GM18861 (cell line): ENCODE measurements at regions not wholly inside any gene's neighbourhood (a gene's known extent, or its start where the extent isn't known, plus 50 kb on each side); places are given as distances from the start of the nearest gene placed in this dataset.
"Not testable (repeated sequence)": the region's sequence is repeated elsewhere in the genome, so short reads cannot be mapped to it uniquely, and the experiment has no call there.

Experiments used
- ATAC-seq: cut with Tn5 transposase; IDR thresholded peaks from one replicate; pipeline ENCODE4 v1.9.1; 2021; ENCODE audit not compliant: unreplicated experiment

DNA sequence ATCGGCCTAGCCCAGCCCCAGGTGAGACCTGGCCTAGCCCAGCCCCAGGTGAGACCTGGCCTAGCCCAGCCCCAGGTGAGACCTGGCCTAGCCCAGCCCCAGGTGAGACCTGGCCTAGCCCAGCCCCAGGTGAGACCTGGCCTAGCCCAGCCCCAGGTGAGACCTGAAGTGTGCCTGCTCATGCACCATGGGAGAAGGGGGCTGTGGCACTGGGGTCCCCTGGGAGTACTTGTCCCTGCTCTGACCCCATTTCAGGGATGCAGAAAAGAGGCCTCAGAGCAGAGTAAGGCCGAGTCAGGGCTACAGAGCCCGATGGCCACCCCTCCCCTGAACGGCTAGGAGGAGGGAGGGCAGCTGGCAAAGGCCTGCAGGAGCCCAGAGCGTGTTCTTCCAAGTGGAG is 129.6 kb downstream of the CRYBB2 start:
- not testable (repeated sequence) for ATAC-seq

DNA sequence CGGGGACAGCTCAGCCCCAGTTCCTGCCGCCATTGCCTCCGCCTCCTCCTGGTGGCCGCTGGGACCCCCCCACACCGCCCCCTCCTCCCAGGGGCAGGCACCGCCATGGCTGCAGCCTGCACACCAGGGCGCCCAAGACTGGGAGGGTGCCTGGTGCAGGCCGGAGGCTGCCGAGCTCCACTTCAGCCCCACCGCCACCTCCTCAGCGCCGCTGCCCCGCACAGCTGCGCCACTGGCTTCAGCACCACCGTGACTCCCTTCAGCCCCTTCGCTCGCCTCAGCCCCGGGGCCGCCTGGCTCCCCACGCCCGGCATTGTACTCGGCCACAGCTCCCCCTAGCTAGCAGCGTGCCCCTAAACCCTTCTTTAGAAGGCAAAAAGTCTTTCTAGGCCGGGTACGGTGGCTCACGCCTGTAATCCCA is 131.1 kb downstream of the CRYBB2 start:
- ATAC-seq = no peak

DNA sequence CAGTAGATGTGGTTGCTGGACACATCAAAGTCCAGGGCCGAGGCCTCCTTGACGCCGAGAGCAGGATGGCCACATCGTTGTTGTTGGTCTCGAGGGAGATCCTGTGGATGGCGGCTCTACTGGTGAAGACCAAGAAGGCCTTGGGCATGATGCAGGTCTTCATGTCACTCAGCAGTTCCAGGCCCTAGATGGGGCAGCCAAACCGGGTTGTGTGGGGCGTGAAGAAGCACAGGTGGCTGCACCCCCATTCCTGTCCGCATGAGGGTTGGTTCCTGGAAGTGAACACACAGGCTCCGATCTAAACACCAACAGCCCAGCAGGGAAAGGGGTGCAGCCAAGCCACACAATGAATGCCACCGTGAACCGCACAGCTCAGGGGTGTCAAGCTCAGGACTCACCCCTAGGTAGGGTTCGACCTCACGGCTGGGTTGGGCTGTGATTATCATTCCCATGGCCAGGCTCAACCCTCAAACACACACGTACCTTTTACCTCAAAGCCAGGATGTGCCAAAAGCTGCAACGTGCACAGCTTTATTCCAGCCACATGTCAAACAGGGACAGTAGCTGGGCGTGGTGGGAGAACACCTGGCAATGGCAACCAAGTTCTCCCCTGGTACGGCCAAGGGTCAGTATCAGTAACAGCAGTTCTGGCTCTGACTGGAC is 132.3 kb downstream of the CRYBB2 start:
- no peak for ATAC-seq

DNA sequence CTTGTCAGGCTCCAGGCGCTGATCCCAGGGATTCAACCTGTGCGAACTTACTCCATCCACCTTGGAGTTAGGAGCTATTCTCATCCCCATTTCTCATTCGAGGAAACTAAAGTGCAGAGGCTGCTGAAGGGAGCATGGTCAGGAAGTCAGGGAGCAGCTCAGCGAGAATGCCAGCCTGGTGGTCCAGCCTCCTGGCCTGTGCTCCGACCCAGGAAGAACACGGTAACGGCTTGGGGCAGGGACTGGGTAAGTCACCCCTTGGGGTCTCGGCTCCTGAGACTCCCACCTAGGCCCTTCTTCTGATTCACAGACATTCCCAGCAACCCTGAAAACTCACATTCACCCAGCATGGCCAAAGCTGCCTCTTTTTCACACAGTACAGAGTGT is 132.8 kb downstream of the CRYBB2 start:
- no peak for ATAC-seq

DNA sequence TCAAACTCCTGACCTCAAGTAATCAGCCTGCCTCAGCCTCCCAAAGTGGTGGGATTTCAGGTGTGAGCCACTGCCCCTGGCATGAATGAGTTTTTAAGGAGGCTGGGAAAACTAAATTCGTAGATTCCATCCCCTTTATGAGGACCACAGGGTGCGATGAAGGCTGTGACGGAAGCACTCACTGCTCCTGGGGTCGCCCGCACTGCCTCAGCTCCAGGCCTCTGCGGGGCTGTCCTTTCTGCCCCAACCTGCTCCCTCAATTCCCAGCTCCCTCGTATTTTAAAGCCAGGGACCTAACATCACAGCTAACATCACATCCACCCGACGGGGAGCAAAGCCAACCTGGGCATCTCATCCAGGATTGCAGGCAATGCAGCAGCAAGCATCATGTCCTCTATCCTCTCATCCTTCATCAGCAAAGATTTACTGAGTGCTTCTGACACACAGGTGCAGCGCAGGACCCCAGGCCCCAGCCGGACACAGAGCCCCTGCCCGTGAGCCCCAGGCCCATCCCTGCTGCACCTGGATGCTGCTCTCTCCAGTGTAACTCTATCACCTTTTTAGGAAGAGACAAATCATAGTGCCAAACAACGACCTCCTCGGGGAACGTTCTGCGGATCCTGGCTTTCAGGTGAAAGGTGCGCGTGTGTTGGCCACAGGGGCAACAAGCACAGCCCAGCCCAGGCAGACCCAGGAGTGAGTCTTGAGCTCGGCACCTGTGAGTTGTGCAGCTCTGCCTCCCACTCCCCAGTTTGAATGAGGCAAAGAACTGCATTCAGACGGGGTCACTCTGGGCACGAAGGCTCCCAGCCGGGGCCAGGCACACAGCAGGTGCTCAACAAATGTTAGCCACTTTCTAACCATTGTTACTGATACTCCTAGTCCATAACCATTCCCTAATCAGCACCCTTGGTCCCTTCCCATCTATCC is 134.3 kb downstream of the CRYBB2 start:
- no peak for ATAC-seq

DNA sequence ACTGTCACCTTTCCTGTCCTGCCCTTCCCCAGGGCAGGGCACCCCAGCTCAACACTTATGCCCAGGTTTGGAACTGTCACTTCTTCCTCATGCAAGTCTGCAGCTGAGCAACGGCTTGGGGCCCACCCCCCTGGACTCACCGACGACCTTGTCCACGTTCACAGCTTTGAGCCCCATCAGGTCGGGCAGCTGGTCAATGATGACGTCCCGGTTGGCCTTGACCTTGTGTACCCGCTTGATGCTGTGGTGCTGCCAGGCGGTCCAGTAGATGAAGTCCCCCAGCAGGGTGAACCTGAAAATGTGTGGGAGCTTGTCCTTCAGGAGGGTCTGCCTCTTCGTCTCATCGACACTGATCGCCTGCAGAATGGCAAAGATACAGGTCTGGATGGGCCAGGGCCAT is 135.0 kb downstream of the CRYBB2 start:
- no peak for ATAC-seq

DNA sequence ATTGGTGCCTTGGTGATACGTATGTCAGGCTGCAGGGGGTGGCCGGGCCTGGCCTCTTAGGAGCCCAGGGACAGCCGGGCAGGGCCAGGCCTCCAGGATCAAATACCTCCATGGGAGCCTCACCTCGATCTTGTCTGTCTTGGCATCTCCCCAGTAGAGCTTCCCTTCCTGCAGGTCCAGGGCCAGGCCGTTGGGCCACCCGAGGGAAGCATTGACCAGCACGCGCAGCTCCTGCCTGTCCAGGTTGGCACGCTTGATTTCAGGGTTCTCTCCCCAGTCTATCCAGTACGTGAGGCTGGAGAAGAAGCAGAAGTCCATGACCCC is 137.7 kb downstream of the CRYBB2 start:
- ATAC-seq = no peak

DNA sequence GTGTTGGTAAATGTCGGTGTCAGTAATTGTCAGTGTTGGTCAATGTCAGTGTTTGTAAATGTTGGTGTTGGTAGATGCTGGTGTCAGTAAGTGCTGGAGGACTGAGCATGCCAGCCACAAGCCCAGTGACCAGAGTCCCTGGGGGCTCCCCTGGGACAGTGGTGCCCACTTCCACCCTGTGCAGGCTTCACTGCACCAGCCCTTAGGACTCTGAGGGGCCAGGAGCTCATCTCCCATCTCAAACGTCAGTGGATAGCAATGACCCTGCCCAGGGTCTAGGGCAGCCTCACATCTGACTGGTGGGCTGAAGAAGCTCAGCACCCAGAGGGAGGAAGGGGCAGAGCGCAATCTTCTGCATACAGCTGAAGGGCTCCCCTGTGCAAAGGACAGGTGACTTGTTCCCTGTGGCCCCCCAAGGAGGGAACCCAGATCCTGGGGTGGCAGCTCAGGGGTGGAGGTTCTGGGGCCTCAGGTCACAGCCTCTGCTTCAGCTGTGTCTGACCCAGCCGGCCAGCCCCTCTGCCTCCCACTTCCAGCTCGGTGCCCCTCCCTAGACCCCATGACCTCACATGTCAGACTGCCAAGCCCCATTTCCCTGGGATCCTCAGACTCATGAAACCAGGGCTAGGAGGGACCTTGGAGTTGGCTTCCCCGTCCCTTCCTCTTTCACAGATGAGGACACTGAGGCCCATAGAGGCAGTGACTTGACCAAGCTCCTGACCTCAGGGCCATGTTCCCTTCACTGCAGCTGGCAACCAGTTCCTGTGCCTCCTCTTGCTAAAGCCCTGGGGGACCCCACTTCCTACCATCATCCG is 138.4 kb downstream of the CRYBB2 start:
- ATAC-seq = no peak

DNA sequence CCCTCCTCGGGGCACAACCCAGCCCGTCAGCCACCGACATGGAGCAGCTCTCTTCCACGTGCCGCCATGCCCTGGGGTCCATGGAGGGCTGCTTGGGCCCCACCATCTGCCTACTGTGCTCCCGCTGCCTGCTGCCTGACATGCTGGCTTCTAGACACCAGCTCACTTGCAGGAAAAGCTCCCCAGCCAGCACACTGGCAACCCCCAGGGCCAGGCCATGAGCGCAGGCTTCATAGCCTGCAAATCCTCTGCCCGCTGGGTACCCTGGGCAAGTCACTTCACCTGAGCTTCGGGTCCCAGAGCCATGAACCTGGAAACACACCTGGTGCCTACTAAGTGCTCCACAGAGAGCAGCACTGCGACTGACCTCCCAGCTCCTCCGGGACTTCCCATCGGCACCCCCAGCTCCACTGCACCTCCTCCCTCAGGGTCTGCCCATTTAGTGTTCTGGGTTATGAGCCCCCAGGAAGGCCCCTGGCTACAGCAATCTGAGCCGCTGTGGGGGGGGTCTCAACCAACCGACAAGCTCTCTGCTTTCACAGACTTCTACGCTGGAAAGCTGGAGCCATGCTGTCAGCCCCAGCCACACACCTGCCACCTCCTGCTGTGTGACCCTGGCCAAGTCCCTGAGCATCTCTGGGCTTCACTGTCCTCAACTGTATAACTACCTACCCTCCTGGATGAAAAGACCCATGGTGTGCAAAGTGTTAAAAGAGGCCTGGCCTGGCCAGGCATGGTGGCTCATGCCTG is 139.2 kb downstream of the CRYBB2 start:
- no peak for ATAC-seq

DNA sequence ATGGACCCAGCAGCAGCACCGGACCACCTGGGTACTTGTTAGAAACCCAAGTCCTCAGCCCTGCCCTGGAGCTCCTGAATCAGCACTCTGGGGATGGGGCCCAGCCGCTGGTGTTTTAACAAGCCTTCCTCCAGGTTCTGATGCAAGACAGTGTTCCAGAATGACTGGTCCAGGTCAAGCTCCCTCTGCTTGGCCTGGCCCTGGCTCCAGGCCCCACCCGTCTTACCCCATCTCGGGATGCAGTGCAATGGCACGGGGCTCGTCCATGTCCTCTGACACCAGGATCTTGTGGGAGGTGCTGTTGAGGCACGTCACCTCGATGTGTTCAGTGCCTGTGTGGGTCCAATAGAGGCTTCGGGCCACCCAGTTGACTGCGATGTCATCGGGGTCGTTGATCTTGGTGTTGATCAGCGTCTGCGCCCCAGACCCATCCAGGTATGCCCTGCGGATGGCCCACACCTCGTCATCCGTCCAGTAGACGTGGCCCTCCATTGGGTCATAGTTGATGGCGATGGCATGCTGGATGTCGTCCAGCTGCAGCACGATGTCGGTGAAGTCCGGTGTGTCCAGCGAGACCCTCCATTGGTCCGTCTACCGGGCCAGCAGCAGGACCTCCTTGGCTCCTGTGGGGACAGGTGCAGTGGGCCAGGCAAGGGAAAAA is 140.3 kb downstream of the CRYBB2 start:
- ATAC-seq = no peak

DNA sequence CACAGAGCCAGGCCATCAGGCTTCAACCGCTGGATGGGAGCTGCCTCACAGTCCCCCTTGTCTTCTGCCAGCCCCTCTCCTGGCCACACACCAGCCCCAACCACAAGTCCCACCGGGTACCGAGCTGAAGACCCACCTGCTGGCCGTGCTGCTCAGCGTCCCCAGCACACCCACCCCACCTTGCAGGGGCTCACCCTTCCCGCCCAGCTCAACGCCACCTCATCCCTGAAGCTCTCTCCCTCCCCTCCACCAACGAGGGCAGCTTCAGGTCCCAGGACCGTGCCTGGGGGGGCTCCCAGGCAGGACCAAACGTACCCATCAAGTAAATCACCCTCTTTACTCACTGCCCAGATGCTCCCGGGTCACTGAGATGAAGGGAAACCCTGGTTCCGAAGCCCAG is 141.0 kb downstream of the CRYBB2 start:
- ATAC-seq = no peak

DNA sequence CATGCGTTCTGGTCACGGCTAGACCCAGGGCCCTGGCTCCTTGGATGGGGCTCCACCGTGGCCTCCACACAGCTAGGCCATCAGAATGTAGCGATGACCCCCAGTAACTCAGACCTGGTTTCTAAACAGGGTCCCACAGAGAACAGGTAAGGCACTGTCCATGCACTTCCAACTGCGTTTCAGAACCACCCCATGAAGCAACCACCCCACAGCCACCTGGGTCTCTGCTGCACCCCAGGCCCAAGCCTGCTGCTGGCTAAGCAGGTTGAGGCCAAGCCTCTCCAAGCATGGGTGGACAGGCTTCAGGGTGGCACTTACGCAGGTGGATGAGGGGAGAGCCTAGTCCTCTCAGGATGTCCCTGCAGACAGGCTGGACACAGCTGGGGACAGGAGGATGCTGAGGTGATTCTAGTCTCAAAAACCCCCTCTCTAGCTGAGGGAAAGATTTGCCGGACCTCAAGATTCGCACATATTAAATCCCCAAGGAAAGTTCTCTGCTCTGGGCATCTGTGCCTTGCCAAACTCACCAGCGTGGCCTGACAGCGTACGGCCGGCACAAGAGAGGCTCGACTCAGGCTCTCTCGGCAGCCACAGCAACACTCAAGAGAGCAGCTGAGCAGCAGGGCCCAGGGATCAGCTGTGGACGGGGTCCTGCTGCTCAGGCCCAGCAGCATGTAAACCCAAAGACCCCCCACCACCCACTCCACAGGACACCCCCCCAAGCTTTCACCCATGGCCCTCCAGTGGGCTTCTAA is 141.6 kb downstream of the CRYBB2 start:
- no peak for ATAC-seq

DNA sequence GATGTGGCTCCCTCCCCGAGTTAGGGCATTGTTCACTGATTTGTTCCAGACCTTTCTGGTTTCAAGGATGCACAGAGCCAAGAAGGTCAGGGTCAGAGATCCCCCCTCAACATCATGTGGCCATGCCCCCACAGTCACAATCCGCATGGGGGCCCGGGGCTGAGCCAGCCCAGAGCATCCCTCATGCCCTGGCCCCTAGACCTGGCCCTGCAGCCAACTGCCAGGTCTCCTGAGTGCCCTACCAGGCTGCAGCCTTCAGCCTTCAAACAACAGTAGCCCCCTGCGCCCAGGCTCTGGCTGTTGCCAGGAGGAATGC is 142.4 kb downstream of the CRYBB2 start:
- ATAC-seq = no peak

DNA sequence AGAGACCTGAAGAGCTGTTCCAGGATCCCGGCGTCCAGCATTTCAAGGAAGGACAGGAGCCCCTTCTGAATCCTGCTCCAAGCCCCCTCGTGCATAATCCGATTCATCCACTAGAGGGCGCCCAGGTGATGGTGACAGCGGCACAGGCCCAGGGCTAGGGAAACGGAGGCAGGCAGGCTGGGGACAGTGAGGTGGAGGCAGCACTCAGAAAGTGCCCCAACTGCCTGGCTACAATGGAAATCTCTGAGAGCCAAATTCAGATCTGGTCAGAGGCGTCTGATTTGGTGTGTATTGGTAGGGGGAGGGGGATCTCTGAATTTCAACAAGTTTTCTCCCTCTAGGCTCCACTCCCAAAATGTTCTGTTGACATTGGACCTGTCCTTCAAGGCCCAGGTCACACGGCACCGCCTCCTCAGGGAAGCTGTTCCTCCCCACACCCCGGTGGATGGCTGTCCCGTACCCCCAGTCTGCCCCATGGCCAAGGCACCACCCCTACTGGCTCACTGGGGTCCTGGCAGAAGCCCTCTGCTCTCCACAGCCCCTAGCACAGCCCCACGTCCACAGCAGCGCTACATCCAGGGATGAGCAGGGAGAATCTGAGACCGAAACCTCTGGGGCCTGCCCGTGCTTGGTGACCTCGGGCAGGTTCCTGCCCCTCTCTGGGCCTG is 142.9 kb downstream of the CRYBB2 start:
- no peak for ATAC-seq

DNA sequence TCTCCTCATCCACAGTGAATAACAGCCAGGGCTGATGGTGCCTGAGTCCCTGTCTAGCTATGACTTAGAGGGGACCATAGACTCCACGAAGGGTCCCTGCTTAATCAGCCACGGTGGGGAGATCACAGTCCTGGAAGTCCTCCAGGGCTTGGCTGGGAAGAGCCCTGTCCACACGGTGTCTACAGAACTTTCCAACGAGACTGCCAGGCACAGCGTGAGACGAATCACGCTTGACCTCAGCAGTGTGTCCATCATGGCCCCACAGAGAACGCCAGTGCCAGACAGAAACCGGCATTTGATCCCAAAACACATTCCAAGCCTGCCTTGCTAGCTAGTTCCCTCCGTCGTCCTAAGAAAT is 143.4 kb downstream of the CRYBB2 start:
- ATAC-seq = no peak

DNA sequence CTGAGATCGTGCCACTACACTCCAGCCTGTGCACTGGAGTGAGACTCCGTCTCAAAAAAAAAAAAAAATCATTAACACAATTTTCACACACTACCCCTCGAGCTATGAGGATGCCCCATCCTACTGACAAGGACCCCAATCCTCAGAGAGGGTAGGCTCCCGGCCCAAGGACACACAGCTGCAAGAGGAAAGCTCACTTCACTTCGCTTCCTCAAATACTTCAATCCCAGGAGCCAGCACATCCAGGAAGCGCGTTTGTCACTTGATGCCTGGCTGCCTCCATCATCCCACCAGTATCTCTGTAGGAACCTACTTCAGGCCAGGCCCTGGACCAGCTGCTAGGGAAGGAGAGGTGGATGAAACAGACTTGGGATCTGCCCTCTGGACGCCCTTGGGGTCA is 144.0 kb downstream of the CRYBB2 start:
- no peak for ATAC-seq

DNA sequence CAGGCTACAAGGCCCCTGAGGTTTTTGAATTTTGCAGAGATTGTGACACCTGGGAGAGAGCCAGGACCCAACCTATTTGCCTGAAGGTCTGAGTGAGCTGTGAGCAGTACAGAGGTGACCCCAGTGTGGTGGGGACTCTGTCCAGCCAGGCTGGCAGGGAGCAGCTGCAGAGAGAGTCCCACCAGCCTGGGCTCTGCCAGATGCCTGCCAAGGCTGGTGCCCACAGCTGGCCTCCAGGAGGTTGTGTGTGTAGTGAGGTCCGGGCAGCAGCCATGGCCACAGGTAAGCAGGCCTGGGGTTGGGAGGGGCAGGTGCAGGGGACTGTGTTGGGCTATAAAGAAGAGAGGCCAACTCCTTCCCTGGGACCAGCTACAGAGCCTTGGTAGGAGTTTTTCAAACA is 144.8 kb downstream of the CRYBB2 start:
- no peak for ATAC-seq

DNA sequence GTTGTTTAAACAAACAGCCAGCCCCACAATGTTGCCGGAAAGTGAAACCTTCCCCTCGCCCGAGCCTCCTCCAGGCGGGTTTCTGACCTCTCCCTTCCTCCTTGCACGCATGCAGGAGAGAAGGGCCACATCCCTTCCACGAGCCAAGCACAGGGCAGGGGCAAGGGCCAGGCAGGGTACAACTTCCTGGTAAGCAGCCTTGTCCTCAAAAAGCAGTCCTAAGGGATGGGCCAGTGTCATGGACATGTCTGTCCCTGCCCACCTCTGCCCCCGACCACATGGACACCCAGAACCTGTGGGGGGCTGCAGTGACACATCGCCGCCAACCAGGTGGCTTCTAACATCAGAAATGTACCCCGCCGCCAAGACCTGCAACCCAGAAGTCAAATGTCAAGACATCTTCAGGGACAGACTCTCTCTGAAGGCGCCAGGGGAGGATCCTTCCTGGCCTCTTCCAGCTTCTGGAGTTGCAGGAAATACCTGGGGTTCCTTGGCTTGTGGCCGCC is 145.3 kb downstream of the CRYBB2 start:
- ATAC-seq = no peak

DNA sequence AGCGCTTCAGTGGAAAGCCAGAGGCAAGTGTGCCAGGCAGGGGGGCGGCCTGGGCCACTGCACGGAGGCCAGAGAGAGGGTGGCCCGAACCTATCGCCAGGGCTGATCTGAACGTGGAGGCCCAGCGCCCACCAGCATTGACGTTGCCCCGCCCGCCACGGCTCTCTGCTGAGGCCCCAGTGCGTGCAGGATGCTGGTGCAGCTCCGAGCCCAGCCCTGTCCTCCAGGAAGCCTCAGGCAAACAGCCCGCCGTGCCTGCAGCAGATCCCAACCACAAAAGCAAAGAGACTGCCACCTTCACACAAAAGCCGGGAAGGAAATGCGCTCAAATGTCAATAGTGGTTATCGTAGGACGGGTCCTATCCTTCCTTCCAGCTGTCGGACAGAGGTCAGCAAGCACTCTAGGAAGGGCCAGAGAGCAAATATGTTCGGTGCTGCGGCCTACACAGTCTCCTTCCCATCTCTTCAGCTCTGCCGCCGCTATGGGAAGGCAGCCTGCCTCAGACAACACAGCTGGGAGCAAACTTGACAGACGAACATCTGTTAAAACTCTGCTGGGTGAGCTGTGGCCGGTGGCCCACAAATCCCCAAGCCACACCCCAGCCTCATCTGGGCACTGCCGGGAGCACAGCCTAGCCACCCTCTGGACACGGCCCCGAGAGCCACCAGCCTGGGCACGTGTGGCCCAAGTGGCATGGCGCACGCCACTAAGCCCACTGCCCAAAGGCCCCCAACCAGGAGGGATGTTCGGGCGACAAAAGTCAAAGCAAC is 146.2 kb downstream of the CRYBB2 start:
- ATAC-seq = no peak
